GM12891 (cell line): ENCODE measurements at regions not wholly inside any gene's neighbourhood (a gene's known extent, or its start where the extent isn't known, plus 50 kb on each side); places are given as distances from the start of the nearest gene placed in this dataset.
"Not testable (repeated sequence)": the region's sequence is repeated elsewhere in the genome, so short reads cannot be mapped to it uniquely, and the experiment has no call there.

ENCODE experiments used
- DNase-seq: peaks from one replicate; pipeline ENCODE4 v3.0.0; 2011; ENCODE audit warnings: low spot score; ENCODE audit not compliant: insufficient read length
- FAIRE-seq: peaks from 2 replicates; lab custom pipeline; 2011; peaks lifted over from hg19 to GRCh38; lab: Jason Lieb, UNC
- PAX5 ChIP-seq: IDR thresholded peaks from 2 replicates; pipeline ENCODE4 v1.6.1; 2011; ENCODE audit warnings: low read length, moderate library complexity, mild to moderate bottlenecking; ENCODE audit not compliant: insufficient read depth, severe bottlenecking
- POLR2A ChIP-seq: IDR thresholded peaks from 2 replicates; pipeline ENCODE4 v1.6.1; 2011; ENCODE audit warnings: low read depth, low read length, control low read depth
- POLR2AphosphoS5 ChIP-seq: IDR thresholded peaks from 2 replicates; pipeline ENCODE4 v1.6.1; 2011; ENCODE audit warnings: low read depth, low read length, control low read depth
- POU2F2 ChIP-seq: IDR thresholded peaks from 2 replicates; pipeline ENCODE4 v1.6.1; 2011; ENCODE audit warnings: low read depth, mild to moderate bottlenecking, control low read depth, low read length, moderate library complexity
- SPI1 ChIP-seq: IDR thresholded peaks from 2 replicates; pipeline ENCODE4 v1.6.1; 2011; ENCODE audit warnings: low read depth, low read length, control low read depth
- TAF1 ChIP-seq: IDR thresholded peaks from 2 replicates; pipeline ENCODE4 v1.6.1; 2011; ENCODE audit warnings: low read depth, low read length, control low read depth

- TF ChIP-seq SPI1: no peak
- TF ChIP-seq POLR2A: no peak
- TF ChIP-seq POU2F2: no peak
- TF ChIP-seq TAF1: no peak
- TF ChIP-seq PAX5: no peak
- no peak for TF ChIP-seq POLR2AphosphoS5
- DNase-seq (no peak), FAIRE-seq (no peak)
These were observed 141.9 kb upstream of the PTBP2 start for GRCh38 chr1:96579636-96580035.

DNA sequence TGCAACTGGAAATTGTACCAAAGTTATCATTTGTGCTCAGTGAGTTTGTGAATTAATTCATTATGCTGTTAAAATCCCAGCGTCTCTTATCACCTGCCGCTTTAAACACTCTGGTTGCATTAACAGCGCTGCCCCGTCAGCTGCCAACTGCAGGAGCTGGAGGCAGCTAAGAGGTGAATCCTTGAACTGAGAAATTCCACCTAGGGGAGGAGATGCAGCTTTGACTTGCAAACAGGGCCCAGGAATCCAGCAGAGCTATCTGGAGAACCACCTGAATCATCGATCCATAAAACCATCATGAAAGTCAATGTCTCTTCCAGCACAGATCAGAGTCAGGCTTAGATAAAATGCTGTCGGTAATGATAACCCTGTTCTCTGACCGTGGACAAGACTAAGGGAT is 140.7 kb upstream of the PTBP2 start:
- TF ChIP-seq POLR2A: no peak
- no peak for TF ChIP-seq POLR2AphosphoS5
- FAIRE-seq: no peak
- DNase-seq: no peak

GRCh38 chr1:96581772-96582171 is 139.8 kb upstream of the PTBP2 start:
- TF ChIP-seq POLR2A (no peak), TAF1 (no peak), SPI1 (no peak), PAX5 (no peak), POU2F2 (no peak), POLR2AphosphoS5 (no peak)
- DNase-seq (no peak), FAIRE-seq (no peak)

- TF ChIP-seq TAF1: no peak
- no peak for FAIRE-seq
- DNase-seq: no peak
These were observed 137.7 kb upstream of the PTBP2 start for GRCh38 chr1:96583903-96584302.

DNA sequence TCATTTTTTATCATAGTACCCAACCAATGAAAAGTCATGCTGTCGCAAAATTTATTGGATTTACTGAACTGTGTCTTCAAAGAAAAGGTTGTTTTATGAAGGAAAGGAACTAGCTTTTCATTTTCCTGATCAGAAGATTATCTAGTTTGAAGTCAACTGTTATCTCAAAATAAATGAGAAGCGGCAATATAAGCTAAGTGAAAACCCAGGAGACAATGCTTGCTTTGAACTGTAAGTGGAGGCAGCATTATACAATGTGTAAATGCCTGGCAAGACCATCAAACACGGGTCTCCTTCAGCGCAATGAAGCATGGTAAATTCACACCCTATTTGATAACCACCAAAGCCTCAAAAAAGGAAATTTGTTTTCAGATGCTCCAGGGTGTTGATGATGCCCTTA is 134.4 kb upstream of the PTBP2 start:
- TF ChIP-seq POU2F2 (no peak), TAF1 (no peak), POLR2AphosphoS5 (no peak), SPI1 (no peak)
- FAIRE-seq (no peak), DNase-seq (no peak)

DNA sequence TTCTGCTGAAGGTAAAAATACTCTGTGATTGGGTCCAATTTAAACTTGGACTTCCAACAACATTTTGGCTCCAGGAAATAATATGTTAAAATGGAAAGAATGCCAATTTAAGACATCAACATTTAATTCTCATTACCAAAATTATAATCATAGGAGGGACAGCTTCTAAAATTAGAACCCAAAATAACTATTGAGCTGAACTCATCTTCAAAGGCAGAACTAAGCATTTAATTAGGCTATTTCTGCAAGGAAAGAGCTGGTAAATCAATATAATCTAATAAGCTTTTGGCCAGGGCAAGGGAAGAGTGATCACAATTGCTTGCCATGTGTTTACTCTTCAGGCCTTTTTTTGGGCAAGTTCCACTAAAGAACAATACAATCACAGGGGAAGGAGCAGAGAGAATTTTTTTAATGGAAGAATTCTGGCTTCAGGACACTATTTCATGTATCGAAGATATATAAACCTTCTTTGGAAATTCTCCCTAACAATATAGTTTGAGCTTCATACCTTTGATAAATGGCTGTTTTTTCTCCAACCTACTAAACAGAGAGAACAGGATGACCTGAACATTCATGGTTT is 133.1 kb upstream of the PTBP2 start:
- TF ChIP-seq TAF1 (no peak), POU2F2 (no peak), PAX5 (no peak), POLR2A (no peak), SPI1 (no peak), POLR2AphosphoS5 (no peak)
- DNase-seq (no peak), FAIRE-seq (no peak)

DNA sequence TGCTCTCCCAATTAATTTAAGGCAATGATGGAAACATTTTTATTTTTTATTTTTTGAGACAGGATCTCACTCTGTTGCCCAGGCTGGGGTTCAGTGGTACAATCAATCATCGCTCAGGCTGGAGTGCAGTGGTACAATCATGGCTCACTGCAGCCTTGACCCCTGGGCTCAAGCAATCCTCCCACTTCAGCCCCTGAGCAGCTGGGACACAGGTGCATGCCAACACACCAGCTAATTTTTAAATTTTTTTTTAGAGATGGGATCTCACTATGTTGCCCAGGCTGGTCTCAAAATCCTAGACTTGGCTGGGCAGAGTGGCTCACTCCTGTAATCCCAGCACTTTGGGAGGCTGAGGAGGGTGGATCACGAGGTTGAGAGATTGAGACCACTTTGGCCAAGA is 126.1 kb upstream of the PTBP2 start:
- DNase-seq, FAIRE-seq: not testable (repeated sequence)

DNA sequence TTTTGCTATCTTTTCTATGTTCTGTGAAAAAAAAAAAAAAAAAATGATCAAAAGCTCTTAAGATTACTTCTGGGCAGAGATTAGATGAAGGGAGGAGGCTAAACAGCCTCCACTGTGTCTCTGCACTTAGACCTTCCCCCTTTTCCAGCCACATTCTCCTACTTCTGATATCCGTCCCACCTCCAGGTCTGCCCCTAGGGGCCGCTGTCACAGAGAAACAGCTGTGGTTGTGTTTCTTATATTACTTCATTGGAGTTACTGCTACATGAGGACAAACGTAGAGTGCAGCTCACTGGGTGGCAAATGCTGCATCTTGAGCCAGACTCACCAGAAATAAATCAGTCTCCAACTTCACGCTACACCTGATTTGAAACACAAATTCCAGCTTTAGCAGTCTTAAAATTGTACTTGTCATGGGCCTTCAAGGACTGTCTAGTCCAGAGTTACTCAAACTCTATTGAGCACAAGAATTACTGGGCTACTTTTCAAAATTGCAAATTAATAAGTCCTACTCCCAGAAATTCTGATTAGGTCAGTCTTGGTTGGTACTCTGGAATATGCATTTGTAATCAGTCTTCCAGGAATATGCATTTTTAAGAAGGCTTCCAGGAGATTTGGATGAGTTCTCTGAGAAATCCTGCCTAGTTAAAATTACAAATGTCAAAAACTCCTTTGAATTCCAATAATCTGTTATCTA is 125.2 kb upstream of the PTBP2 start:
- FAIRE-seq (no peak), DNase-seq (no peak)
- TF ChIP-seq POU2F2: no peak
- no peak for TF ChIP-seq SPI1
- TF ChIP-seq PAX5: no peak
- no peak for TF ChIP-seq TAF1

GRCh38 chr1:96597218-96597617 is 124.4 kb upstream of the PTBP2 start:
- DNase-seq (no peak), FAIRE-seq (no peak)
- TF ChIP-seq TAF1 (no peak), PAX5 (no peak), SPI1 (no peak), POU2F2 (no peak), POLR2A (no peak), POLR2AphosphoS5 (no peak)

- no peak for DNase-seq
- no peak for FAIRE-seq
- no peak for TF ChIP-seq PAX5
- TF ChIP-seq SPI1: no peak
- no peak for TF ChIP-seq TAF1
- TF ChIP-seq POLR2A: no peak
- TF ChIP-seq POLR2AphosphoS5: no peak
- no peak for TF ChIP-seq POU2F2
These were observed 123.0 kb upstream of the PTBP2 start for GRCh38 chr1:96598416-96599168.

- not testable (repeated sequence) for DNase-seq, FAIRE-seq
These were observed 117.0 kb upstream of the PTBP2 start for GRCh38 chr1:96604620-96605019.

DNA sequence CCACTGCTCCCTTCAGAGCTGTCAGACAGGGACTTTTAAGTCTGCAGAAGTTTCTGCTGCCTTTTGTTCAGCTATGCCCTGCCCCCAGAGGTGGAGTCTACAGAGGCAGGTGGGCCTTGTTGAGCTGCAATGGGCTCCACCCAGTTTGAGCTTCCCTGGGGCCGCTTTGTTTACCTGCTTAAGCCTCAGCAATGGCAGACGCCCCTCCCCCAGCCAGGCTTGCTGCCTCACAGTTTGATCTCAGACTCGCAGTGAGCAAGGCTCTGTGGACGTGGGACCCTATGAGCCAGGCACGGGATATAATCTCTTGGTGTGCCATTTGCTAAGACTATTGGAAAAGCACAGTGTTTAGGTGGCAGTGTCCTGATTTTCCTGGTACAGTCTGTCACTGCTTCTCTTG is 104.2 kb upstream of the PTBP2 start:
- FAIRE-seq, DNase-seq: not testable (repeated sequence)
